SK-N-MC (cell line): ENCODE measurements at regions not wholly inside any gene's neighbourhood (a gene's known extent, or its start where the extent isn't known, plus 50 kb on each side); places are given as distances from the start of the nearest gene placed in this dataset.

Experiments used
- EZH2 ChIP-seq: fragments of 200-600 bp; sonication (generic); IDR thresholded peaks from one replicate; pipeline ENCODE4 v1.6.1; 2017; ENCODE audit warnings: antibody characterized with exemption
- FOXP2 ChIP-seq: optimal IDR thresholded peaks from 2 replicates; pipeline ENCODE3; 2011; ENCODE audit warnings: mild to moderate bottlenecking, moderate library complexity; ENCODE audit not compliant: insufficient read depth; ENCODE audit errors: extremely low read length, control extremely low read depth
- POLR2AphosphoS5 ChIP-seq: IDR thresholded peaks from 2 replicates; pipeline ENCODE4 v1.6.1; 2012; ENCODE audit warnings: mild to moderate bottlenecking, low read depth, low read length, borderline replicate concordance

DNA sequence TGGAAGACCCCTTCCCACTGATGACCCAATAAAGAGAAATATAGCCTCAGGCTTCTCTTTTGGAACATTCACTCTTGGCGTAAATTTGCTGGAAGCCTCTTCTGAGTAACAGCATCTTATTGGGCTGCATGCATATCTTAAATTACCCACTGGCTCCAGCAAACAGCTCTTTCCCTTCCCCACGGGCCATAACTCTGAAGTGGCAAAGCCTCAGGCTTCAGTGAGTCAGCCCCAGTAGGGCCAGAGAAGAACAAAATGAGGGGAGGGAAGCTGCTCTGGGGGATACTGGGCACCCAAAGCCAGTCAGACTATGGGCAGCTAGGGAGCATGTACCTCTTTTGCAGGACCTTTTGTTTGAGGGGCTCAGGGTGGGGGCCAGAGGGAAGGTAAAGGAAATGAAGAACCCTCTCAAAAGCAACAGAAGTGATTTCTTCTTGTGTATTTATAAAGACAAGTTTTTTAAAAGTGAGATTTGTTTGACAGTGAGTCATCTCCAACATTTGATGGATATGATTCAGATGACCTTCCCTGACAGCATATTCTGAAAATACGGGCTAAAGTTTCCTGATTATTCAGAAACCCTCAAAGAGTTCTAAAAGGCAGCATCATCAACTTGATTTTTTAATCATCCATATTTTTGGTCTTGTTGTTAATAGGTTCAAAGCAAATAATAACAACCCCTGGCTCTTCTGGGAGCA, 203.4 kb downstream of the KIF18A start:
- TF ChIP-seq POLR2AphosphoS5: no peak
- no peak for TF ChIP-seq EZH2
- no peak for TF ChIP-seq FOXP2
